ENCODE measurements at regions not wholly inside any gene's neighbourhood (a gene's known extent, or its start where the extent isn't known, plus 50 kb on each side); places are given as distances from the start of the nearest gene placed in this dataset.
A peak's percentile ranks its signal among the peaks of the same experiment; 100 is the strongest.

DNA sequence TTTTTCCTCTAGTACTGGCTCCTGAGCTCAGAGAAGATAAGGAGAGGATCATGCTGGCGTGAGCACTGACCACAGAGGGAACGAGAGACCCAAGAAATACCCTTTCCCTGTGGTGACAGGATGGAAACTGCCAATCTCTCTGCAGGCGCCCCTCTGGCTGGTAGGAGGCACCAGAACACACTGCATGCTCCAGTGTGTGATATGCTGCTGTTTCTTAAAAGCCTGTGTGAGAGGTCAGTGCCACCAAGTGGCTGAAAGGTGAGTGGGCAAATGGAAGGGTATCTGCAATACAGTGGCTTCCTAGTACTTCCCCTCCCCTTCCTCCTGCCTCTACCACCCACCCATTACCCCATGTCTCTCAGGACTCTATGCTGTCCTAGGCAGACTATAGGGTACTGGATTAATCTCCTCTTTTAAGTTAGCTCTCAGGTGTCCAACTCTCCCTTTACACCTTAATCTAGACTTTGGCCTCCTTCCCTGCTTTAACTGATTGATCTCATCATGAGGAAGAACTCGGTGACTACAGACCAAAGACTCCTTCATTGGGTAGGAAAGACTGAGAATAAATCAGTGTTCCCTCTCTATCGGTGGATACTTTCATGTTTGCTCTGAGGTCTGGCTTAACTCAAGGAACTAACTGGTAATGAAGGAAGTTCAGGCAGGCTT lies 283.6 kb downstream of the ADRA2A start:
- peak; percentile 18 for DNase-seq

DNA sequence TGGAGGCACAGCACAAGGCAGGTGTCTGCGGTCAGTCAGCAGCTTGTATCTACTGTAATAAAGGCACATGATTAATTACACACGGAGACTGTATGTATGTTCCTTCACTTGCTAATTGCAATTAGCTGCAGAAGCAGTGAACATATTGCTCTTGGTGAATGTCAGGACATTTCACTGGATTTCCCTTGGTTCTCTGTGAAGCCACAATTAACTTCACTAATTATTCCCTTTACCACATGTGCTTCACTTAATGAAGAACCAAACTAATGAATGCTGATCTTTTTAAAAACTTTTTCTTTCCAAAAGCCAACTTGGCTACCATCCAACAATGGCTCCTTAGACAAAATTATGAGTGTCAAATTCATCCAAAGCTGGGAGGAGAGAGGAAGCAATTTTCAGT lies 290.7 kb downstream of the ADRA2A start:
- DNase-seq = no peak

- DNase-seq = no peak
Observed at GRCh38 chr10:111370101-111370500, 293.3 kb downstream of the ADRA2A start.

- DNase-seq = no peak
Observed at GRCh38 chr10:111373696-111374095, 296.9 kb downstream of the ADRA2A start.

DNA sequence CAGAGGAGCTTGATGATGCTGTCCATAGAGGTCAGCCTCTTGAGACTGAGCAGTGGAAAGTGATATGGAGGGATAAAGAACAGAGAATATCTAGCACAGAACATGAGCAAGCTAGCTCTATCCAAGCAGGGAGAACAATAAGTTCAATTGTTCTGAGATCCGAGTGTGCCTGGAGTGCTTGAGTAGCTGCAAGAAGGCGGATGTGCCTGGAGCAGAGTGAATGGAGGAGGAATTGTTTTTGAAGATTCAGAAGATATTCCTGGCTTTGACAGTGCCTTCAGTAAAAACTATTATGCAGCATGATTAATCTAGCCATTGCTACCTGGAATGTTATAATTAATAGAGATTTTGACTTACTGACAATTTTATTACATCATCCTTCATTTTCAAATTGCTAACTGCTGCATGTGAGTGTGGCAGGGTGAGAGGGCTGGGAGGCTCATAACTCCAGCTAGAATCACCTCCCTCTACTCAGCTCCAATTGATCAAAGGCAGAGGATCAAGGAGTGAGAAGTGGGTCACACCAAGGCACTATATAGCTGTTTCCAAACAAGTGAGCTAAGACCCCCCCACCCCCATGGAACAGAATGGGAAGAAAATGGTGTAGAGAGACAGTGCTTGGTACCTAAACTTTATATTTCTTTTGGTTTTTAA lies 302.8 kb downstream of the ADRA2A start:
- DNase-seq = no peak

- DNase-seq = no peak
Observed at GRCh38 chr10:111384556-111384955, 307.7 kb downstream of the ADRA2A start.

- no peak for DNase-seq
Observed at GRCh38 chr10:111390813-111391563, 314.2 kb downstream of the ADRA2A start.

- no peak for DNase-seq
Observed at GRCh38 chr10:111392159-111392558, 315.3 kb downstream of the ADRA2A start.

DNA sequence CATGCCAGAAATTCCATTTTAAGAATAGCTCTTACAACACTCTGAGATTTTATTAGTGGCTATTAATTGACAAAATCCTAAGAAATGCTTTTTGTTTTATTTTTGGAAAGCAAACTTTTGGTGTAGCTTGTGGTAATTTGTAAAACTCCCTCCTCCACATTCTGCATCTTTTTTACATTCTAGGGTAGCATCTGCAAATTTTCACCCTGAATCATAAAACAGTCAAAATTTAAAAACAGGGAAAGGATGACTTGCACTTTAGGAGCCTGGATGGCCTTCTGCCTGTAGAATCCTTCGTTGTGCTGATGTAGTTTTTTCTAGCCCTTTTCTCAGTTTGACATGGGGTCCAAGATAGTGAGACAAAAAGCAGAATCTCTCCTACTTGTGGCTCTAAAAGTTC lies 316.1 kb downstream of the ADRA2A start:
- no peak for DNase-seq

- no peak for DNase-seq
Observed at GRCh38 chr10:111410740-111411139, 333.9 kb downstream of the ADRA2A start.

DNA sequence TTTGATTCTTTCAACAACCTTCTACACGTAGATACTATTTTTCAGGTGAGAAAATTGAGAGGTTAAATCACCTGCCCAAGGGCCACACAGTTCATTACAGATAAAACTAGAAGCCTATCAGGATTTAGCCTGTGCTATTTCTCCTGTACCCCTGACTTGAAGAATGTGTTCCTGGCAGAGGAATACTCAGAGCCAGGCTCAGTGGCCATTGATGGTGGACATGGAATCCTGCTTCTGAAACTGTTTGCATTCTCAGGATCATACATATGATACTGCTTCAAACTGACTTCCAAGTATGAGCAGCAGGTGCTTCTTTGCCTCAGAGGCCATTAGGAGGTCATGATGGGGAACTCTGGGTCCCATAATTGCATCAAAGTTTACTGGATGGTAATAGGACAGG lies 348.6 kb downstream of the ADRA2A start:
- DNase-seq = no peak

DNA sequence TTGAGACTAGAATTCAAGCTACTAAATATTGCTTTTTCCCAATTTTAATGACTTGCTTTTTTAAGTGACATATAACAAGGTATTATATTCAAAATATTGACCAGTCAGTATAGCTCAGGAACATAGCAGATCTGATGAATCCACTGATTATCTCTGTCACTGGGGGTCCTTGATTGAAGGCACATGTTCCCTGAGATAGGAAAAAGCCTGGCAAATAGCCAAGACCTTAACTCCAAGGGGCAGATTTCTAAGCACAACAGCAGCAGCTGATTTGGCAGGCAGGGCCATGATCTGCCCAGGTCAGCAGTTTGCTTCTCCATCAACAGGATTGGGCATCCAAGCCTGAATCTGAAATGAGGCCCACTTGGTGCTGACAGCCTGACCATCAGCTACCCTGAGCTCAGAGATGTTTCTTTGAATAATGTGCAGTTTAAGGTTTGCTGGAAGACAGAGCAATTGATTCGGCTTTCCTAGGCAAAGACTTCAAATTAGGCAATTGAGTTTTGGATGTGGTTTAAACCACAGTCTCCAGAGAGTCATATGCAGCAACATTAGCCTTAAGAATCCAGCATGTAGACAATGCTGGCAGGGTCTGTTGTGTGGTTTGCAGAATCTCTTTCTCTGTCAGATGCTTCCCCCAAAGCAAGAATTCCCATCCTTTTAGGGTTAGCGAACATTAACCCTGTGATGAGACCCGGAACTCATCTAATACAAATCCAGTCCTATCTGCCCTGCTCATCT lies 352.6 kb downstream of the ADRA2A start:
- no peak for DNase-seq

GRCh38 chr10:111430070-111430469 lies 353.2 kb downstream of the ADRA2A start:
- DNase-seq = no peak

- DNase-seq = no peak
Observed at GRCh38 chr10:111432588-111432987, 355.8 kb downstream of the ADRA2A start.

- no peak for DNase-seq
Observed at GRCh38 chr10:111435871-111436270, 359.0 kb downstream of the ADRA2A start.

GRCh38 chr10:111439034-111439842 lies 362.4 kb downstream of the ADRA2A start:
- no peak for DNase-seq

GRCh38 chr10:111440501-111440900 lies 363.7 kb downstream of the ADRA2A start:
- peak; percentile 7 for DNase-seq

DNA sequence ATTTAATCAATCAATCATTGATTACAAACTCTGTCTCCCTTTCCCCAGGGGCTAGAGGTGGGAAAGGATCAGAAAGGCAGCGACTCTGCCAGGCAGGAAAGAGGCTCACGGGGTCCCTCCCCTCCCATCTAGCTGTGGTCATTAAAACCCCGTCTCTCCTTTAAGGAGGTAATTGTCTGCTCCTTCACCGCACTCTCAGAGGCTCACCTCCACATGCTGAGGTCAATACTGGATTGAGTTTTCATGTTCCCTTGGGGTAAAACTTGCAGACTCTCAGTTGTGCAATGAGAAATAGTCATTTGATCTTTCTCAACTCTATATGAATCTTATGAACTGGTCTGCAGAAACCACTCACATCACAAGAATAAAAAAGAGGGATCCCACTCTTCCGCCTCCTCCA lies 368.8 kb downstream of the ADRA2A start:
- no peak for DNase-seq

- DNase-seq = no peak
Observed at GRCh38 chr10:111446966-111447365, 370.1 kb downstream of the ADRA2A start.

- DNase-seq = no peak
Observed at GRCh38 chr10:111452153-111452552, 375.3 kb downstream of the ADRA2A start.

- DNase-seq = peak; percentile 0
Observed at GRCh38 chr10:111455776-111456426, 379.1 kb downstream of the ADRA2A start.

- no peak for DNase-seq
Observed at GRCh38 chr10:111458256-111458655, 381.4 kb downstream of the ADRA2A start.

Data from NCI-H69 (cell line).